HEK293T (cell line): ENCODE measurements at regions not wholly inside any gene's neighbourhood (a gene's known extent, or its start where the extent isn't known, plus 50 kb on each side); places are given as distances from the start of the nearest gene placed in this dataset.

ENCODE experiments used
- CTCF ChIA-PET: fragments of 350-600 bp; formaldehyde crosslinking; extraction: SDS; loops from one replicate; lab custom pipeline; 2021; ENCODE audit warnings: antibody characterized with exemption, inconsistent platforms; lab: Yijun Ruan, JAX
- POLR2A ChIA-PET: fragments of 350-600 bp; formaldehyde crosslinking; extraction: SDS; loops from one replicate; lab custom pipeline; 2020; ENCODE audit warnings: antibody characterized with exemption, inconsistent platforms; lab: Yijun Ruan, JAX
- DNase-seq: peaks from one replicate; pipeline ENCODE4 v3.0.0; 2012; ENCODE audit warnings: mixed read lengths; ENCODE audit errors: extremely low spot score
- ARNT ChIP-seq: fragments of 450-650 bp; IDR thresholded peaks from 2 replicates; pipeline ENCODE4 v1.6.1; 2017; ENCODE audit warnings: mild to moderate bottlenecking
- BHLHE40 ChIP-seq: fragments of 450-650 bp; IDR thresholded peaks from 2 replicates; pipeline ENCODE4 v1.6.1; 2016; ENCODE audit warnings: mild to moderate bottlenecking, moderate library complexity, borderline replicate concordance
- CTBP1 ChIP-seq: fragments of 450-650 bp; IDR thresholded peaks from 2 replicates; pipeline ENCODE4 v1.6.1; 2016; ENCODE audit warnings: borderline replicate concordance
- ELF4 ChIP-seq: fragments of 450-650 bp; IDR thresholded peaks from 2 replicates; pipeline ENCODE4 v1.6.1; 2017; ENCODE audit warnings: antibody characterized with exemption
- FOXA1 ChIP-seq: fragments of 450-650 bp; IDR thresholded peaks from 2 replicates; pipeline ENCODE4 v1.6.1; 2016; ENCODE audit warnings: mild to moderate bottlenecking
- FOXK2 ChIP-seq: fragments of 450-650 bp; IDR thresholded peaks from 2 replicates; pipeline ENCODE4 v1.6.1; 2016; ENCODE audit warnings: mild to moderate bottlenecking
- FOXM1 ChIP-seq: fragments of 450-650 bp; IDR thresholded peaks from 2 replicates; pipeline ENCODE4 v1.6.1; 2017; ENCODE audit warnings: mild to moderate bottlenecking, borderline replicate concordance
- HDGF ChIP-seq: fragments of 450-650 bp; IDR thresholded peaks from 2 replicates; pipeline ENCODE4 v1.6.1; 2017; ENCODE audit warnings: antibody characterized with exemption, borderline replicate concordance
- L3MBTL2 ChIP-seq: fragments of 450-650 bp; conservative IDR thresholded peaks from 2 replicates; pipeline ENCODE4 v1.6.1; 2016; ENCODE audit warnings: mild to moderate bottlenecking
- LEF1 ChIP-seq: fragments of 450-650 bp; IDR thresholded peaks from 2 replicates; pipeline ENCODE4 v1.6.1; 2017; ENCODE audit warnings: mild to moderate bottlenecking, borderline replicate concordance
- NFRKB ChIP-seq: fragments of 450-650 bp; IDR thresholded peaks from 2 replicates; pipeline ENCODE4 v1.6.1; 2016; ENCODE audit warnings: mild to moderate bottlenecking, moderate library complexity
- SP1 ChIP-seq: fragments of 450-650 bp; IDR thresholded peaks from 2 replicates; pipeline ENCODE4 v1.6.1; 2017
- SUZ12 ChIP-seq: fragments of 450-650 bp; IDR thresholded peaks from 2 replicates; pipeline ENCODE4 v1.6.1; 2016; ENCODE audit warnings: mild to moderate bottlenecking
- TARDBP ChIP-seq: fragments of 450-650 bp; IDR thresholded peaks from 2 replicates; pipeline ENCODE4 v1.6.1; 2016
- ZNF384 ChIP-seq: fragments of 450-650 bp; IDR thresholded peaks from 2 replicates; pipeline ENCODE4 v1.6.1; 2016
- TF ChIP-seq, protein P1 (sequence below): fragments of 450-650 bp; IDR thresholded peaks from 2 replicates; pipeline ENCODE4 v1.6.1; 2016

DNA sequence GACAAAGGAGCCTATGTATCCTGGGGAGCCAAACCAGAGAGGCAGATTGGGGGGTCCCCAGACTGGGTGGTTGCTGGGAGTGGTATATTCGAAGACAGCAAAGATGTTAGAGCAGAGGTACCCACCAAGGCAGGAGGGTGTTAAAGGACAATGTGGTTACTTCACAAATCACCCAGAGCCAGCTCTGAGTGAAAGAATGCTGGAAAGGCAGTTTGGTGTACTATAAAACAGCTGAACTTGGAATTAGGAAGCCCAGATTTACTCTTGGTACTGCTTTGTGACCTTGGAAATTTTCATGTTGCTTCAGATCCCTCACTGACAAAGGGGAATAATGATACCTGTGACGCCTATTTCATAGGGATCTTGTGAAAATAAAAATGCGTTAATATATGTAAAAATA lies 121.6 kb downstream of the CD164 start:
- ChIA-PET POLR2A (no interaction called here), CTCF (interaction anchor here (0.6 kb wide), 1 partner anchor 1947 kb away, joined by 3 read pairs; no protein-coding TSS in a partner anchor)
- DNase-seq: no peak
- TF ChIP-seq TARDBP (no peak), HDGF (no peak)

DNA sequence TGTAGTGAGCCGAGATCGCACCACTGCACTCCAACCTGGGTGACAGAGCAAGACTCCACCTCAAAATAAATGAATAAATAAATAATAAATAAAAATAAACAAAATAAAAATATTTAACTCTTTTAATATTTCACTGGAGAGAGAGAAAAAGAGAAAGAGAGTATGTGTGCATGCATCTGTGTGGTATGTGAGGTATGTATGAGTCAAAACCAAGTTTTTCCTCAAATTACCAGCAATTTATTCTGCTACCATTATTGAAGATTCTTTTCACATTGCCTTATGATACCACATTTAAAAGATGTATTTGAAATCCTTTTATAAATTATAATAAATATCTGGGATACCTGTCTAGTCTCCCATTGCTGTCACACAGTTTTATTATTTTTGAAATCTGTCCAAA lies 122.1 kb downstream of the CD164 start:
- TF ChIP-seq ZNF384 (no peak), LEF1 (no peak), CTBP1 (no peak), BHLHE40 (no peak), ARNT (no peak), HDGF (no peak), L3MBTL2 (no peak), SP1 (no peak), FOXM1 (no peak)
- TF ChIP-seq, protein P1, sequence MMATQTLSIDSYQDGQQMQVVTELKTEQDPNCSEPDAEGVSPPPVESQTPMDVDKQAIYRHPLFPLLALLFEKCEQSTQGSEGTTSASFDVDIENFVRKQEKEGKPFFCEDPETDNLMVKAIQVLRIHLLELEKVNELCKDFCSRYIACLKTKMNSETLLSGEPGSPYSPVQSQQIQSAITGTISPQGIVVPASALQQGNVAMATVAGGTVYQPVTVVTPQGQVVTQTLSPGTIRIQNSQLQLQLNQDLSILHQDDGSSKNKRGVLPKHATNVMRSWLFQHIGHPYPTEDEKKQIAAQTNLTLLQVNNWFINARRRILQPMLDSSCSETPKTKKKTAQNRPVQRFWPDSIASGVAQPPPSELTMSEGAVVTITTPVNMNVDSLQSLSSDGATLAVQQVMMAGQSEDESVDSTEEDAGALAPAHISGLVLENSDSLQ: no peak
- ChIA-PET POLR2A (no interaction called here), CTCF (no interaction called here)
- DNase-seq: no peak

- POLR2A ChIA-PET: no interaction called here
- CTCF ChIA-PET: no interaction called here
- no peak for TF ChIP-seq LEF1
- TF ChIP-seq SP1: no peak
- no peak for TF ChIP-seq FOXM1
- TF ChIP-seq BHLHE40: no peak
- no peak for TF ChIP-seq NFRKB
- TF ChIP-seq FOXA1: no peak
- no peak for TF ChIP-seq L3MBTL2
- TF ChIP-seq ELF4: no peak
- TF ChIP-seq ZNF384: no peak
- TF ChIP-seq CTBP1: no peak
- TF ChIP-seq, protein P1: no peak
- no peak for TF ChIP-seq SUZ12
- no peak for TF ChIP-seq FOXK2
- no peak for DNase-seq
These were observed 124.1 kb downstream of the CD164 start for GRCh38 chr6:109258129-109258528.

GRCh38 chr6:109257494-109257893 lies 124.8 kb downstream of the CD164 start:
- DNase-seq: no peak
- ChIA-PET CTCF (no interaction called here), POLR2A (no interaction called here)
- TF ChIP-seq ELF4 (no peak), CTBP1 (no peak), FOXA1 (no peak), SUZ12 (no peak), FOXK2 (no peak), SP1 (no peak), ZNF384 (no peak), NFRKB (no peak)

- DNase-seq: no peak
- TF ChIP-seq CTBP1: no peak
- no peak for TF ChIP-seq FOXK2
- no peak for TF ChIP-seq ELF4
- TF ChIP-seq BHLHE40: no peak
- no peak for TF ChIP-seq SUZ12
- no peak for TF ChIP-seq L3MBTL2
- ChIA-PET POLR2A (no interaction called here), CTCF (interaction anchor here (0.6 kb wide), 1 partner anchor 36 kb away, joined by 3 read pairs; no protein-coding TSS in a partner anchor)
These were observed 126.2 kb downstream of the CD164 start for GRCh38 chr6:109255946-109256640.

DNA sequence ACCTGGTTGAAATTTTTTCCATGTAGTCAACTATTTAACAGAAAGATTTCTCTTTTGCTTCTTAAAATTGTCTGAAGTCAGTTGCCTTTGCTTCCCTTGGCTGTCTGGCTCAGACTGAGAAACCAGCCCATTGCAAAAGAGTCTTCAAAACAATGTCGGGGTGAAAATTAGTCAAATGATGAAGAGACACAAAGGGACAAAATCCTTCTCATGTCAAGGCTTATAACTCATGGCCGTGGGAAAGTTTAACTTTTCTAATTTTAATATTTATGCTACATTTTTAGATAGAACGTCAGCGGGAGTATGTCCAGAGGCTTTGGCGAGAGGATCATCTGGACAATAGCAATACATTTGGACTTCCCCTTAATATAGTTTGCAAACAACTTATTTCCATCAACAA lies 127.2 kb downstream of the CD164 start:
- ChIA-PET POLR2A (no interaction called here), CTCF (no interaction called here)
- DNase-seq: no peak
- TF ChIP-seq ELF4: no peak
- TF ChIP-seq FOXK2: no peak
- TF ChIP-seq LEF1: no peak
- TF ChIP-seq ZNF384: no peak
- TF ChIP-seq, protein P1: no peak
- no peak for TF ChIP-seq HDGF
- TF ChIP-seq FOXM1: no peak
- TF ChIP-seq FOXA1: no peak
- no peak for TF ChIP-seq NFRKB
- TF ChIP-seq TARDBP: no peak
- TF ChIP-seq SUZ12: no peak

DNA sequence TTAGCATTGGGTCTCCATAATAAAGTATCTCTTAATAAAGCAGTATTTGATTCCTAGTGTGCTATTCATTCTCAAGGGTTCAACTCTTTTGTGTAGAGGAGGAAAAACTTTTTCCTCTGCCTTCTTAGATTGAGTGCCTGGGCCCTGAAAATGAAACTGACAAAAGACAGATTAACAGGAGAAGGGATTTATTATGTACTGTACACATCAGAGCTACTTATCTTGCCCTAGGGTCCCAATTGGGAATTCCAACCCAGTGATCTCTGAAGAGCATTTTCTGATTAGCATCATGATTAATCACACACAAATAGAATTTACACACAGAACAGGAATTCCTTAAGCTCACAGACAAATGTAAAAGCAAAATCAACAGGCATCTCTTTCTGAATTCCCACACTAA lies 128.9 kb downstream of the CD164 start:
- DNase-seq: no peak
- POLR2A ChIA-PET: no interaction called here

More for the DNA sequence above, 128.9 kb downstream of the CD164 start:
- CTCF ChIA-PET: no interaction called here
- no peak for TF ChIP-seq L3MBTL2
- TF ChIP-seq SP1: no peak
- TF ChIP-seq HDGF: no peak
- TF ChIP-seq BHLHE40: no peak
- TF ChIP-seq, protein P1: no peak
- TF ChIP-seq ELF4: no peak
- TF ChIP-seq TARDBP: no peak
- TF ChIP-seq LEF1: no peak
- no peak for TF ChIP-seq CTBP1
- no peak for TF ChIP-seq FOXK2
- no peak for TF ChIP-seq FOXM1
- no peak for TF ChIP-seq ARNT
- no peak for TF ChIP-seq SUZ12
- TF ChIP-seq NFRKB: no peak
- TF ChIP-seq FOXA1: no peak
- TF ChIP-seq ZNF384: no peak
